GM19238 (cell line): ENCODE measurements at regions not wholly inside any gene's neighbourhood (a gene's known extent, or its start where the extent isn't known, plus 50 kb on each side); places are given as distances from the start of the nearest gene placed in this dataset.
A peak's percentile ranks its signal among the peaks of the same experiment; 100 is the strongest.
"Not testable (repeated sequence)": the region's sequence is repeated elsewhere in the genome, so short reads cannot be mapped to it uniquely, and the experiment has no call there.

Source experiments
- DNase-seq: peaks from one replicate; pipeline ENCODE4 v3.0.0; 2011; ENCODE audit warnings: low spot score; ENCODE audit not compliant: insufficient read length

DNA sequence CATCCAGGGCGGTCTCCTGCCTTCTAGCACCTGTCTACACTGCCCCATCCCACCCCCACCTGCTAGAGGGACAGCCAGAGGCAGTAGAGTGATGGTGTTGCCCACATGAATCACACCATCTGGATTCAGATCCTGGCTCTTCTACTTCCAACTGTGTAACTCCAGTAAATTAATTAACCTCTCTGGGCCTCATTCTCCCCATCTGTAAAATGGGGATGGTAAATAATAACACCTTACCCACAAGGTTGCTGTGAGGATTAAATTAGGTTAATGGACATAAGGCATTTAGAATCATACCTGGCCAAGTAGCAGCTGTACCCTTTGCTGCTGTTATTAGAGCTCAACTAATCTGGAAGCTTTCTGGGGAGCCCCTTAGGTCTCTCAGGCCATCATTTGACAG, 149.6 kb upstream of the BCOR start:
- DNase-seq = no peak

DNA sequence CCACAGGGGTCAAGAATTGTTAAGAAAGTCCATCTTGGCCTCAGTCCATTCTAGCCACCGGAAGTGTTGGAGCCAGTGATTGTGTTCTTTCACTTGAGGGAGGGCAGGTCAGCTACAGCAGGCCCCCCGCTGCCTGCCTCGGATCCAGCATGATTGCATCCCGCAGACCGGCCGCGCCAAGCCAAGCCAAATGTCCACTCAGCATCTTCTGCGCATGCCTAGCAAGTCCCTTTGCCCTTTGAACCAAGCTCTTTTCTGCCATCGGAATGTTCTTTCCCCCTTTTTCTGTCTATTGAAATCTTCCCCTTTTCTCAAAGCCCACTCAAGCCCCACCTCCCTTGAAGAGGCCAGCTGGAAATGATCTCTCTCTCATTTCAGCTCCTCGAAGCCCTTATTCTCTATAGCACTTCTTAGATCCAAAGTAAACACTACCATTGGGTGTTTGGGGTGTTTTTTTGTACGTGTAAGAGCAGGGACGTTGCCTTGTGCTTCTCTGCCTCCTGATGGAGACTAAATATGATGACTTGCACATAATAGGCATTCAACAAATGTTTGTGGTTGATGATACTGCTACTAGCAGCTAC, 147.8 kb upstream of the BCOR start:
- no peak for DNase-seq

DNA sequence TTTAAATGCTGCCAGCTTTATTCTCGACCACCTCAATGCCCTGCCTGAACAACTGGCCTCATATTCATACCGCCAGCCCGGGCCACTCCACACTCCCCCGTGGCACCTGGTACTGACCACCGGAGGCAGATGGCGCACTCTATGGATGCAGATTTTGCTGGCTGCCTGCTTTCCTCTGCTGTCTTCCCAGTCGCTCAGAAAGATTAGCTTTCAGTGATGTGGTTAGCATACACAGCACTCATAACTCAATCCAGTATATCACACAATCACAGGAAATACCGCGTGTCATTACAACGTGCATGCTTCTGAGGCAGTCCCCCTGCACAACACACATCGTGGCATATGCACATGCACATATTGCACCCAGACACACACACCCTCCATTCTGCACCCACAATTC, 147.2 kb upstream of the BCOR start:
- no peak for DNase-seq

DNA sequence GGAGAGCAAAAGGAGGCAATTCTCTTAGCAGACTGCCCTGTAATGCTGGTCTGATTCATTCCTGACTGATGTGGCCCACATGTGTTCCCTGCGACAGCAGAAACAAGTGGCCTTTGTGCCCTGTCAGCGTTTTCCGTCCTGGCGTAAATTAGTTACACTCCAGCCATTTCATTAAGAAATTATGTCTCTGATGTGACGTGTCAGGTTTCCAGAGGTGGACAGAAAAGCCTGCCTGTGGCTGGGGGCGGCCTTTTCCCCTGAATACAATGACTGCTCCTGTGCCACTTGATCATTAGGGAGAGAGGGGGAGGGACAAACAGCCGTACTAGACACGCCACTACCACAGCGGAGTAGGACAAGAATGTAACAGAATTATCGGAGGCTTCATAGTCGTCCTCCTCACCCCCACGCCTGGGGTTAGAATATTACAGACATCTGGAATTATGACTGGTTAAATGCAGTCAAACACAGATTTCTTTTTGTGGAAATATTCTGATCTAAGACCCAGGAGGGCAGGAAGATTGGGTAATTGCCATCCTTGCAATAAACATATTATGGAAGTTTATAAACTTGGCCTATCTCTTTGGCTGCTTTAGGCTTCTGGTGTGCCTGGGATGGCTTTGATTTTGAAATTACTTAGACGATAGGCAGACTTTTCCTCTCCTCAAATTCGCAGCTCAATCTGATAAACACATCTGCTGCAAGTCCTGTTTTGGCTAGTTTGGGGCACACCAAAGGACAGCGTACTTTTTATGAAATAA, 146.2 kb upstream of the BCOR start:
- no peak for DNase-seq

DNA sequence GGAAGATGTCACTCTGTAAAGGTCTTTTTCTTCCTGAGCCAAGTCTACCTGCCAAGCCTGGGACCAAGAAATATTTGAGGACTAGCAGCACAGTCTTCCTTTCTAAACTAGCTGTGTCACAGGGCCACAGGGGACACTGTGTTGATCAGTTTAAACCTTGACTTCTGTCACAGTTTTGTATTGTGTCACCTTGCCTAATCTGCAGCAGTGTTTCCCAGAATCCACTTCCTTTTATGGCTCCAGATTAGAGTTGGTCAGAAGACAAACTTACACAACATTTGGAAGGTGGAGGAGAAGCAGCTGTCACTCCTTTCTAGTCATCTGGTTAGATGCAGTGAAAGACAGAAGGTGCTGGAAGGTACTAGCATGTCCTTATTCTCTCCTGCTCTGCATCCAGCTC, 143.1 kb upstream of the BCOR start:
- no peak for DNase-seq

DNA sequence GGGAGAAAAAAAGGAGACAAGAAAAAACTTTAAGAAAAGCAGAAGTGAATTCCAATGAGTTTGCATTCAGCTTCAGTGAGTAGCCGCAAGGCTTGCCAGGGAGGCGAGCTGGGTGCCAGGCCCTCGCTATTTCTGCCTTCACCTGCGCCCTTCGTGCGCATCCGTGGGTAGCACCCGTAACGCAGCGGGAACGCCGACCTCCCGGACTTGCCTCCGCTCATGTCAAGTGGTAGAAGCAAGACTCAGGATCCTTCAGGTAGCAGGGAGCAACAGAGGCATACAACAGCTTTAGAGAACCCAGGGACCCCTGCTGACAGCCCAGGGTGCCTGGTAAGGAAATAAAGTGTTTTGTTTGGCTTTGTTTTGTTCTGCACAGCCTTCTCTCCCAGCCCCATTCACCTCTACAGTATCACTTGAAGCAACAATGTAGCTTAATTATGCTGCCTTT, 140.0 kb upstream of the BCOR start:
- no peak for DNase-seq

DNA sequence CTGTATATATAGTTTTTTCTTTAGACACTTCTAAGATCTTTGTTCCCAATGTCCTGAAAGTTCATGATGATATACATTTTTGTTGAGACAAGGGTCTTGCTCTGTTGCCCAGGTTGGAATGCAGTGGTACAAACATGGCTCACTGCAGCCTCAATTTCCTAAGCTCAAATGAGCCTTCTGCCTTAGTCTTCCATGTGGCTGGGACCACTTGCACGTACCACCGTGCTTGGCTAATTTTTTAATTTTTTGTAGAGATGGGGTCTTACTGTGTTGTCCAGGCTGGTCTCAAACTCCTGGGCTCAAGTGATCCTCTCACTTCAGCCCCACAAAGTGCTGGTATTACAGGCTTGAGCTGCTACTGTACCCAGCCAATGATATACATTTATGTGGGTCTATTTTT, 132.9 kb upstream of the BCOR start:
- no peak for DNase-seq

DNA sequence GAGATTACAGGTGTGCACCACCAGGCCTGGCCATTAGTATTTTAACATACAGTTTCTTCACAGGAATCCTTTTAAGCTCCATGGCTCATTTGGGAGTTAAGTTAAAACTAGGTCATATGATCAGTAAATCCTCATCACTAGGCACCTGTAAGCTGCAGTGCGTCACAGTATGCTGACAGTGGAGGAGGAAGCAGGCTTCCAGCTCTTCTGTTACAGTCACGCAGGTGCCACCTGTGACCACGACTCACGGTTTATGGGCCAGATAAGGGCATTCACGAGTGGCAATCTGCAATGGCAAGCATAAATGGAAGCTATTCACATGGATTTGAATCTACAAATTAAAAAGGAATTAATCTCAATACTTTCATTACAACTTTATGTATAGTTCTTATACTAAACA, 129.4 kb upstream of the BCOR start:
- DNase-seq = no peak

DNA sequence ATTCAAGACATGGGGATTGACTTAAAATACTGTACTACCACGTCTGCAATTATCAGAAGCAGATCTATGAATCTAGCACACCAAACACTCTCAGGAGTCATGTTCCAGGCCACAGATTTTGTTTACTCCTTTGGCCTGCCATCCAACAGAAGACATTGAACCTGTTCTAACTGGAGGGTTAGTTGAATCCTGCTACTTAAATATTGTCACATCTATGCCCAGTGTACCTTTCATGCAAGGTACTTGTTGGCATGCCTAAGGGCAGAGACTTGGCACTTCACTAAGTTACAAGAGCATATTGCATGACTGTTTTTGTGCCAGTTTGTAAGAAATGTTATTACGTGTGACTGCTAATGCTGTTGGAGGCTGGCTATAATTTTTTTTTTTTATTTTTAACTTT, 126.9 kb upstream of the BCOR start:
- DNase-seq = no peak

DNA sequence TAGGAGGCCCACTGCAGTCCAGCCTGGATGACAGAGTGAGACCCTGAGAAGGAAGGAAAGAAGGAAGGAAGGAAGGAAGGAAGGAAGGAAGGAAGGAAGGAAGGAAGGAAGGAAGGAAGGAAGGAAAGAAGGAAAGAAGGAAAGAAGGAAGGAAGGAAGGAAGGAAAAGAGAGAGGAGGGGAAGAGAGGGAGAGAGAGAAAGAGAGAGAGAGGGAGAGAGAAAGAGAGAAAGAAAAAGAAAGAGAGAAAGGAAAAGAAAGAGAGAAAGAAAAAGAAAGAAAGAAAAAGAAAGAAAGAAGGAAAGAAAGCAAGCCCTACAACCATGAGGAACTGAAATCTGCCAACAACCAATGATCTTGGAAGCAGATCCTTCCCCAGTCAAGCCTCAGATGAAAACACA, 124.9 kb upstream of the BCOR start:
- DNase-seq = not testable (repeated sequence)

DNA sequence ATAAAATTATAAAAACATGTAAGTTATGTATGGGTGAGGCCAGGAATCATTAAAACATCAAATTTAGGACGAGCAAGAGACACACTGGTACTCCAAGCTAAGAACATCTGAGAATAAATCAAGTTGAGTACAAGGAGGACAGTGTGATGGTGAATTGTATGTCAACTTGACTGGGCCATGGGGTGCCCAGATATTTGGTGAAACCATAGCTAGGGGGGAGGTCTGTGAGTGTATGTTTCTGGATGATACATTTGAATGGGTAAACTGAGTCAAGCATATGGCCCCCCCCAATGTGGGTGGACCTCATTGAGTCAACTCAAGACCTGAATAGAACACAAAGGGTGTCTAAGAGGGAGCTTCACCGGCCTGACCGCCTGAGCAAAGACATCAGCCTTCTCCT, 115.3 kb upstream of the BCOR start:
- DNase-seq = no peak

DNA sequence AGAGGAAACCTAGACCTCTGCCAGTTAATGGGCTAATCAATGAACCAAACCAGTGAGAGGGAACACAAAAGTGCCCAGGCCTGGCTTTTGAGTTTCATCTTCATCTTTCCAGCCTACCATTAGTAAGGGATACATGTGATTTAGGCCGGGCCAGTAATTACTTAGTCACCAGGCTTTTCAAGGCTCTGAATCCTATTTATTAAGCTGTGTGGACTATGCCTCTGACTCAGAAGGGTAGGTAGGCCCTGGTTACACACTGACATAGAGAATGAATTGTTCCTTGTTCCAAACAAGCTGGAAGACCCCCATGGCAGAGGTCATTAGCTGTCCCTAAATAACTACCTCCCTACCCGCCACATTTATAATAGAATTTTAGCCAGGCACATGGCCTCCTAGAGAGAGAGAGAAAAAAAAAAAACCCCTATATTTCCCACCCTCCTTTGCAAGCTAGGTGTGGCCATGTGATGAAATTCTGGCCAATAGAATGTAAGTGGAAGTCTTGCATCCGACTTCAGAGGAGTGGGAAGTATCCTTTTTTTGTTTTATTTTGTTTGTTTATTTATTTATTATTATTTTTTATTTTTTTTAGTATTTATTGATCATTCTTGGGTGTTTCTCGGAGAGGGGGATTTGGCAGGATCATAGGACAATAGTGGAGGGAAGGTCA, 112.3 kb upstream of the BCOR start:
- no peak for DNase-seq

DNA sequence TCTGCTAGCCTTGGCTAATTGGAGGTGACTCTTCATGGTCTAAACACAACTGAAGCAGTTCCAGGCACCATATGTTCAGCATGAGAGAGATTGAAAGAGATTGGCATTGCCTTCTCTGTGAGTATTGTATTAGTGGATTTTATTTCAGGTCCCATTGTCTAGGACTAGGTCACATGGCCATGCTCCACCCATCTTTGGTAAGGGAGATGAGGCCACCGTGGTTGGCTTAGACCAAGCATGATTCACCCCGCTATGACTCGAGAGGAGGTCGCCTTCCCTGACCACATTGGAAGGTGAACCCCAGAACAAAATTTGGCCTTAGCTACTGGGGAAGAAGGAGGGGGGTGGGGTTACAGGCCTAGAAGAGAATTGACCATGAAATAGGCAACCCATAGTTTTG, 109.9 kb upstream of the BCOR start:
- no peak for DNase-seq

DNA sequence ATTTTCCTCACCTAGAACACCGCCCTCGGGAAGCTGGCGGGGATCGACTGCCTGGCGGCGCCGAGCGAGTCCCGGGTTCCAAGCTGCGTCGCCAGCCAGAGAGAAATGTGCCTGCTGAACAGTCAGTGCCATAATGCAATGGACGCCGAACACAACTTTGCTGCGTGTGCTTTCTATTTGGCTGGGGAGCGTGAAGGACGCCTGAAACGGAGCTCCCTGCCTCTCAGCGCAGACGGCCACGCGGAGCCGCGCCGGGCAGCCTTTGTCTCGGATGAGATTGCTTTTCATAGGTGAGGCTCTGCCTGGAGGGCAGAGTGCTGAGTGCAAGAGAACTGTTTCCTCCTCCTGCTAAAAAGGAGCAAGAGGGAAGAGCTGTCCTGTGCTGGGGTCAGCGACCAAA, 107.7 kb upstream of the BCOR start:
- no peak for DNase-seq

DNA sequence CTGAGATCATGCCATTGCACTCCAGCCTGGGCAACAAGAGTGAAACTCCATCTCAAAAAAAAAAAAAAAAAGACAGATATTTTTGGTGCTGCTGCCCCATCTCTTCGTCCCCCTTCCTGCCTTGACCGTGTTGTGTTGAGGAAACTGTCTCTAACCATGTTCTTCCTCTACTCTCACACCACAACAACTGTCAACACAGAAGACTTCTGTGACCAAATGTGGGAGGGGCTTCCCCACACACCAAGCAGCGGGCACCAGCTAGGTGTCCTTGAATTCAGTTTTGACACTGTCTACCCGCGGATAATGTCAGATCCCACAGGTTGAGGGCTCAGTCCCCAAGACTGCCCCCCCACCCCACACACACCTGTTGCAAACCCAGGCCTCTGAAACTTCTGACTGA, 104.7 kb upstream of the BCOR start:
- DNase-seq = no peak

DNA sequence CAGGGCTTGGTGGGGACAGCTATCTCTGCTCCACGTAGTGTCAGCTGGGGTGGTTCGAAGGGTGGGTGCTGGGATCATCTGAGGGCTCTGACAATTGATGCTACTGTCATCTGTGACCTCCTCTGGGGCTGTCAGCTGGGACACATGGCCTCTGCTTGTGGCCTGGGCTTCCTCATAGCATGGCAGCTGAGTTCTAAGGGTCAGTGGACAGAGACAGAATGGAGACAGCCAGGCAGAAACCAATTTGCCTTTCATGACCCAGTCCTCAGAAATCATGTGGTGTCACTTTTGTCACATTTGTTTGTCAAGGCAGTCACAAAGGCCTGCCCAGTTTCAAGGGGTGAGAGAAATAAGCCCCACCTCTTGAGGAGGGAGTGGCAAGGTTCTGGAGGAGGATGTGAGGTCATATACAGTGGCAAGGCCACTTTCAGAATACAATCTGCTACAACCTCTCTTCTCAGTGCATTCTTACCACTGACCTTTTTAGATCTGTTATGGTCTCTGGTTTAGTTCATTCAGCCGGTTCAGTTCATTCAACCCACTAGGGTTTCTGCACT, 103.6 kb upstream of the BCOR start:
- peak; percentile 27 for DNase-seq

DNA sequence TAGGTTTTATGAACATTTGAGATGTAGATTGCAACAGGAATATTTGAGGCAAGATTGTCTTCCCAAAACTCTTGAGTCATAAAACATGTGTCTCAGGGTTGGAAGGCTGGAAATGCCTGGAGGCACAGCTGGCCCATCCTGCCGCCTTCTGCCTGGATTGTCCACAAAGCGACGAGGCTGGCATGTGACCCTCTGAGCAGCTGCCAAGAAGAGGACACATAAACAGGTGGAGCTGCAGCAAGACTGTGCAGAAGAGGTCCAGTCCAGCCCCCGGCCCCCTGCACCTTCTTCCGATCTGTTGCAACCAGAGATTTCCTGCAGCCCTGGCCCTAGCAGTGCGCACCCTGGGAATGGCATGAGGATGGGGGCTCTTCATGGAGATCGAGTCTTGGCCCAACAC, 101.9 kb upstream of the BCOR start:
- no peak for DNase-seq

DNA sequence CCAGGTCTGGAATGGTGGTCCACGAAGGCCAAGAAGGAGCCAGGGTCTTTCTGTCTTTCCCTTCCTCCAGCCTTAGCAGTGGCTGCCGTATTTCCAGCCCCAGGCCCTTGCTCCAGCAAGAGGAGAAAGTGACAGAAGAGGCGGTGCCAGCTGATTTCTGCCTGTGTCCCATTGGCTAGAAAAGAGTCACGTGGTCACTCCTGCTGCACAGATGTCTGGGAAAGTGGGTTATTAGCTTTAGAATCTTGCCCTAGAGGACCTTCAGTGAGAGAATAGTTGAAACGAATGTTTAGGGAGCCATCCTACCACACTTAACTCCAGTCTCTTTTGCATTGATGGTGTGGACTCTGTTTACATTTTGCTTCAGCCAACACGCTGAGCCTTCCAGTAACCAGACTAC, 99.3 kb upstream of the BCOR start:
- DNase-seq = no peak

DNA sequence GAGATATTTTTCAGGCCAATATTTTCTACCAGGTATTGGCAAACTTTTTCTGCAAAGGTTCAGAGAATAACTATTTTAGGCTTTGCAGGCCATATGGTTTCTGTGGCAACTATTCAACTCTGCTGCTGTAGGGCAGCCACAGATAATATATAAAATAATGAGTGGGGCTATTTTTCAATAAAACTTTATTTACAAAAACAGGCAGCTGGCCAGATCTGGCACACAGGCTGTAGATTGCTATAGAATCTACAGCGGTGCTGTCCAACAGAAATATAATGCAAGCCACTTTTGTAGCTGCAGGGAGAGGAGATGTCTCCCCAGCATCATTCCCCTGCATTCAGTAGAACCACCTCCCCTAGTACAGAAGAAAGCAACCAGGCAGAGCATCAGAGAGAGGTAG, 97.6 kb upstream of the BCOR start:
- no peak for DNase-seq

DNA sequence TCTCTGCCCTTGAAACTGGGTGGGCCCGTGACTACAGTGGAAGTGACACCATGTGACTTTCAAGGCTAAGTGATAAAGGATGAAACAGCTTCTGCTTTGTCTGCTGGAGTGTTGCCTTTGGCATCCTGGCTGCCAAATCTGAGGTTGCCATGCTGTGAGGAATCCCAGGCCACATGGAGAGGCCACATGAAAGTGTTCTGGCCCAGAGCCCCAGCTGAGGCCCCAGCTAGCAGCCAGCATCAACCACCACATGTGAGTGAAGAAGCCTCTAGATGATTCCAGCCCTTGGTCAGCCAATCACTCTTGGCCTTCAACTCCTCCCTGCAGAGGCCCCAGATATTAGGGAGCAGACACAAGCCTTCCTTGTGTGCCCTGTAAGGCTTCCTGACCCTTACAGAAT, 94.4 kb upstream of the BCOR start:
- DNase-seq = no peak

DNA sequence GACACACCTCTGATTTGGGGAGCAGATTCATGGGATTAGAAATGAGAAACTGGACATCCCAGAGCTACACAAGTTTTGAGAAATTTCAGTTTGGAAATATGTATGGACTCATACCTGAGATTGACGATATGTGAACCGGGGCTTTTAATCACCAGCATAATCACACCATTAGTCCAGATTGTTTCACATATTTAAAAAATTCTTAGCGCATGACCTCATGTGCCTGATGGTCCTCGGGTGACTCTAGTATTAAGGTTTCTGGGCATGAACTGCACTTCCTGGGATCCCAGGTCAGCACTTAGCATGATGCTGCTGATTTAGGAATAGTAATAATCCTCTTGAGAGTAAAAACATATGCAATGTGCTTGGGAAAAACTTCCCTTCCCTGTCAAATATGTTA, 91.9 kb upstream of the BCOR start:
- DNase-seq = no peak

DNA sequence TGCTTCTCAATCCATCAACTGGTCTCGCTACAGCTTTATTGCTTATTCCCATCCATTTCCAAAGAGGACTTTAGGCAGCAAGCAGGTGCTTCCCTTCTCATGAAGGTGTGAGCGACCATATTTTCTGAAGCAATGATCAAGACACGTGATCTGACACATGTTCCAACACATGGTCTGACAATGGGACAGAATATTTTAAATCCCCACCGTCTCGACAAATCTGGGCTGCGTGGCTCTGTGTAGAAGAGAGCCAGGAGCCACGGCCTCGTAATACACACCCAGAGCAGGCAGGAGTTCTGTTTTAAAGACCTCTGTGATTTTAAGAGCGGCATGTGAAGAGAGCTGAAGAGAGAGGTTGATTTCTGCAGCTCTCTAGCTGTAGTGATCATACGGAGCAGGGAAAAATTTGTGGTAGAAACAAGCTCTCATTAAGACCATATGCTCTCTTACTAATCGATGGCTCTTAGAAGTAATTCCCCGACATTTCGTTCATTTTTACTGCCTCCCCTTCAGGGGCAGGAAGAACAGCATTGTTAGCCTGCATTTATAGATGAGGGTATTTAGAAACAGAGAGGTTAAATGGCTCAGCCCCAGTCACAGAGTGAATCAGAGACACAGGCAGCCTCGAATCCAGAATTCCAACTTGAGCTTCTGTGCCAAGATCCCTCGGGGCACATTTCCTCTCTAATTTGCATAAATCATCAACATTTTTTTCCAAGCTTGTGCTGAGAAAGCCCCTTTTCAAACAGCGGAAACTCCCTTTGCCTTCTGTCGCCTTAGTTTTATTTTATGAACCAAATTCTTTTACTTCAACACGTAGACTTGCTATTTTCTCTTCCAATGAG, 91.0 kb upstream of the BCOR start:
- DNase-seq = no peak
